Activated B cell treated with CpG ODN at 0.5 μM for 24 hours (primary cell): ENCODE measurements at regions not wholly inside any gene's neighbourhood (a gene's known extent, or its start where the extent isn't known, plus 50 kb on each side); places are given as distances from the start of the nearest gene placed in this dataset.

Source experiments
- ATAC-seq: fragments of 200-7000 bp; cut with Tn5 transposase; one replicate; pipeline ENCODE4 v1.10.0; 2021; ENCODE audit warnings: low read depth, mild to moderate bottlenecking, moderate library complexity
- CTCF ChIA-PET: fragments of 350-600 bp; sonication (Branson Sonifier 250); formaldehyde crosslinking; loops from one replicate; lab custom pipeline; 2021; ENCODE audit warnings: antibody characterized with exemption; lab: Charles Lee
- POLR2A ChIA-PET: fragments of 350-600 bp; sonication (Branson Sonifier 250); formaldehyde crosslinking; loops from one replicate; lab custom pipeline; 2021; ENCODE audit warnings: antibody characterized with exemption; lab: Charles Lee
- DNase-seq: peaks from one replicate; pipeline ENCODE4 v3.0.0; 2022
- H3K27ac Mint-ChIP-seq: one replicate; pipeline ENCODE4 v1.8.0; 2020; ENCODE audit warnings: mixed read lengths
- H3K27me3 Mint-ChIP-seq: one replicate; pipeline ENCODE4 v1.8.0; 2021; ENCODE audit warnings: mixed read lengths
- H3K36me3 Mint-ChIP-seq: one replicate; pipeline ENCODE4 v1.8.0; 2021; ENCODE audit warnings: low read depth, mixed read lengths
- H3K4me1 Mint-ChIP-seq: one replicate; pipeline ENCODE4 v1.8.0; 2021; ENCODE audit warnings: mixed read lengths
- H3K4me3 Mint-ChIP-seq: one replicate; pipeline ENCODE4 v1.8.0; 2020; ENCODE audit warnings: mild to moderate bottlenecking, mixed read lengths
- H3K9me3 Mint-ChIP-seq: one replicate; pipeline ENCODE4 v1.8.0; 2020; ENCODE audit warnings: mixed read lengths
- CTCF ChIP-seq: fragments of 200-600 bp; IDR thresholded peaks from one replicate; pipeline ENCODE4 v1.8.0; 2022; ENCODE audit warnings: antibody characterized with exemption, mild to moderate bottlenecking
- intact Hi-C: fragments of 100-400 bp; cut with micrococcal nuclease; formaldehyde crosslinking; loops from one replicate; pipeline ENCODE4 v1.15.1; 2024

GRCh38 chr1:112341986-112342385, 54.0 kb upstream of the CTTNBP2NL start:
- DNase-seq (no peak), ATAC-seq (no peak)
- Mint-ChIP-seq H3K4me3 (no peak overlapping the region), H3K9me3 (peaks cover 3% of the 10 kb centered on the region), H3K36me3 (no peaks in the 10 kb centered on the region), H3K4me1 (peaks cover 9% of the 10 kb centered on the region), H3K27ac (no peak overlapping the region), H3K27me3 (peaks cover 26% of the 10 kb centered on the region)
- ChIA-PET CTCF (no interaction called here), POLR2A (no interaction called here)
- intact Hi-C loops = no loop called here
- no peak for TF ChIP-seq CTCF

GRCh38 chr1:112342558-112342957, 53.5 kb upstream of the CTTNBP2NL start:
- Mint-ChIP-seq H3K27ac (no peak overlapping the region), H3K27me3 (peaks cover 26% of the 10 kb centered on the region), H3K9me3 (peaks cover 3% of the 10 kb centered on the region), H3K4me3 (no peak overlapping the region), H3K36me3 (no peaks in the 10 kb centered on the region), H3K4me1 (peaks cover 6% of the 10 kb centered on the region)
- ChIA-PET POLR2A (no interaction called here), CTCF (no interaction called here)
- intact Hi-C loops = no loop called here
- ATAC-seq = no peak
- TF ChIP-seq CTCF = no peak
- no peak for DNase-seq

- H3K27me3 Mint-ChIP-seq = peaks cover 17% of the 10 kb centered on the region
- H3K4me1 Mint-ChIP-seq = peaks cover 6% of the 10 kb centered on the region
- ATAC-seq (peak; percentile 31), DNase-seq (no peak)
- no peak for TF ChIP-seq CTCF
- POLR2A ChIA-PET = no interaction called here
- no peak overlapping the region for H3K27ac Mint-ChIP-seq
- peaks cover 4% of the 10 kb centered on the region for H3K9me3 Mint-ChIP-seq
- CTCF ChIA-PET = no interaction called here
- no peaks in the 10 kb centered on the region for H3K36me3 Mint-ChIP-seq
- H3K4me3 Mint-ChIP-seq = no peak overlapping the region
- intact Hi-C loops = no loop called here
Observed at GRCh38 chr1:112344754-112345423, 51.1 kb upstream of the CTTNBP2NL start.
